GM03348 (cell line): ENCODE measurements at regions not wholly inside any gene's neighbourhood (a gene's known extent, or its start where the extent isn't known, plus 50 kb on each side); places are given as distances from the start of the nearest gene placed in this dataset.
"Not testable (repeated sequence)": the region's sequence is repeated elsewhere in the genome, so short reads cannot be mapped to it uniquely, and the experiment has no call there.

ENCODE experiments used
- DNase-seq: peaks from one replicate; pipeline ENCODE4 v3.0.0; 2012; ENCODE audit warnings: low spot score

DNA sequence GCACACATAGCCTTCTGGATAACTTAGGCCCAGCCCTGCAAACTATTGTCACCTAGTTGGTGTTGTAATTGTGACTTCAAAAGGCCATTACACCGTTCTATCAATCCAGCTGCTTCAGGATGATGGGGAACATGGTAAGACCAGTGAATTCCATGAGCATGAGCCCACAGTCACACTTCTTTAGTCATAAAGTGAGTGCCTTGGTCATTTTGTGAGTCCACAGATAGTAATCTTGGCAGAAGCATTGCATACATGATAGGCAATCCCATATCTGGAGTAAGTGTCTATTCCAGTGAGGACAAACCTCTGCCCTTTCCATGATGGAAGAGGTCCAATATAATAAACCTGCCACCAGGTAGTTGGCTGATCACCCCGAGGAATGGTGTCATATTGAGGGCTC is 94.5 kb upstream of the RAI14 start:
- not testable (repeated sequence) for DNase-seq

DNA sequence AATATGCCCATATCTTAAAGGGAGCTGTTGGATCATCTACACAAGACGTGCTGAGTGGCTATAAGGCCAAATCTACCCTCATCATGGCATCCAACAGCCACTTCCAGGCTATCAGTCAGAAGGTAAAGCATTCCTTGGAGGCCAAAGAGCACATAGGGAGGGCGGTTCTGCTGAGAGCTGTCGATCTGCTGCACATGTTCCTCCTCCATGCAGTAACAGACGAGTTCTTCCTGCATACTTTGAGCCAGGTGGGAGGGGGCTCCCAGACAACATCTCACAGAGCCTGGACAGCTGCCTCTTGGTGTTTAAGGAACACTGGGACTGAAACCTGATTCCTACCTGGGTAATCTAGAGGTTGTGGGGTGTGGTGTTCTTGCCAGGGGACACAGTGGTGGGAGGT is 93.3 kb upstream of the RAI14 start:
- no peak for DNase-seq

DNA sequence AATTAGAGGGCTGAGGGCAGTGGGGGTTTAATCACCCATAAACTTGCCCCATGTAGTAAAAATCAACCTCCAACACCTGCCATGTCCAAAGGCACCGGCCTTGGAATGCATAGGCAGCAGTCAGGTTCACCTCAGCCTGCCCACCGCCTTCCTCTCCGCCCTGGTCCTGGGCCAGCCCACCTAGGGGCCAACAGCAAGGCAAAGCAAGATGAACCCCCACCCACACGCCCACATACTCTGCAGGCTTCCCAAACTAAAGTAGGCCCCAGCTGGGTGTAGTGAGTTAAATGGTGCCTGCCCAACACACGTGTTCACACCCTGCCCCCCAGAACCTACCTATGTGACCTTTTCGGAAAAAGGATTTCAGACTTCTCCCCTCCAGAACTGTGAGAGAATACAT is 92.9 kb upstream of the RAI14 start:
- DNase-seq: no peak

DNA sequence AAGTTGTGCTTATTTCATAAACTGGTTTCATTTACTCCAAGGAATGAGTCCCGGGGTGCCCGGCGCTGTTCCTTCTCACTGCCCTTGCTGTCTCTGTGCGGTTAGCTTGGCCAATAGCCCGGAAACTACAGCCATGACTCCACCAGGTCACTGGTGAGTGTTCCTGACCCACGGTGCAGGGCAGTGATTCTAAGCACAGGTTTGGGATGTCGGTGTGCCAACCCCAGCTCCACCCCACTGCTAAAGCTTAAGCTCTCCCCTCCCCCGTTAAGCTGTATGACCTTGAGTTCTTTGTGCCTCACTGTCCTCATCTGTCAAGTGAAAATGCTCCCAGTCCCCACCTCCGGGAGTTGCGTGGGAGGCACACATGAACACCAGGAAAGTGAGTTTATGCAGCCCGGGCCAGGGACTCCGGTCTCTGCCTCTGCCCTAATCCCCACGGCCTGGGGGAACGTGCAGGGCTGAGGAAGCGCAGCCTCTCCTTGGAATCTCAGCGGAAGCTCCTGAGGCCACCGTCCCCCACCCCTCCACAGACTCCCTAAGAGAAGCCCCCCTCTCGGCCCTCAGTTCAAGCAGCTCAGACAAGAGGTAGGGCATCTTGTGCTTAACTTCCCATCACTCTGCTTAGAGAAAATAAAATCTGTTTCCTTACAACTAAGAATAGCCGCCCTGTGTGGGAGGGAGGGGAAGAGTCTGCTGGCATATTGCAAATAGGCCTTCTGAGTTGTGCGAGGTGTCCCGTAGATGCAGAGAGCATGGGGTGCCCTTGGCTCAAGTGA is 92.0 kb upstream of the RAI14 start:
- DNase-seq: no peak

DNA sequence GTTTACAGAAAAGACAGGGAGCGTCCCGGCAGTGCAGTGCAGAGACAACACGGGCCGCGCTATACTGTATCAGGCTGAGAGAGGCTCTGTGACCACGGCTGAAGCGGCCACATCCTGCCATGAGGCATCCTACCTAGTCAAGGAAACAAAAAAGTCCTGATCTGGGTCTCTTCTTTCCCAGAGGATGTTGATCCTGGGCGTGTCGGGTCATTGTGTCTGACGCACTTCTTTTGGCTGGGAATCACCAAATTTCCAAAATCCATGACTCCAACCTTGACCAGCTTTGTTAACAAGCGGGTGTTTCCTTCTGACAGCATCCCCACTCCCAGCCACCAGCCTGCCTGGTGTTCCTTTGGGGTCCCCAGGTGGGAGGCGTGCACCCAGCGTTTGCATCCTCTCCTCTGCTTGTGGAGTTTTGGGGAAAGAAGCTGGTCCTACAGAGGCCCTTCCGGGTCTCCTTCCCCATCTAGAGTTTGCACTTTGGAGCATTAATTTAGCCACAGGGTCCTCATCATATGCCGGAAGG is 91.4 kb upstream of the RAI14 start:
- no peak for DNase-seq

DNA sequence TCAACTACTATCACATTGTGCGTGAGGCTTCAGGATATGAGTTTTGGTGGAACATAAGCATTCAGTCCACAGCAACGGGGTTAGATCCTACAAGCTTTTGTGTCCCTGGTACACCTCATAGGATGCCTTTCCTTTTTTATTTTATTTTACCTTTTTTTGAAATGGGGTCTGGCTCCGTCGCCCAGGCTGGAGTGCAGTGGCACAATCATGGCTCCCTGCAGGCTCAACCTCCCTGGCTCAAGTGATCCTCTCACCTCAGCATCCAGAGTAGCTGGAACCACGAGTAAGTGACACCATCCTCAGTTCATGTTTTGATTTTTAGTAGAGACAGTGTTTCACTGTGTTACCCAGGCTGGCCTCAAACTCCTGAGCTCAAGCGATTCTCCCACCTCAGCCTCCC is 86.0 kb upstream of the RAI14 start:
- DNase-seq: no peak

DNA sequence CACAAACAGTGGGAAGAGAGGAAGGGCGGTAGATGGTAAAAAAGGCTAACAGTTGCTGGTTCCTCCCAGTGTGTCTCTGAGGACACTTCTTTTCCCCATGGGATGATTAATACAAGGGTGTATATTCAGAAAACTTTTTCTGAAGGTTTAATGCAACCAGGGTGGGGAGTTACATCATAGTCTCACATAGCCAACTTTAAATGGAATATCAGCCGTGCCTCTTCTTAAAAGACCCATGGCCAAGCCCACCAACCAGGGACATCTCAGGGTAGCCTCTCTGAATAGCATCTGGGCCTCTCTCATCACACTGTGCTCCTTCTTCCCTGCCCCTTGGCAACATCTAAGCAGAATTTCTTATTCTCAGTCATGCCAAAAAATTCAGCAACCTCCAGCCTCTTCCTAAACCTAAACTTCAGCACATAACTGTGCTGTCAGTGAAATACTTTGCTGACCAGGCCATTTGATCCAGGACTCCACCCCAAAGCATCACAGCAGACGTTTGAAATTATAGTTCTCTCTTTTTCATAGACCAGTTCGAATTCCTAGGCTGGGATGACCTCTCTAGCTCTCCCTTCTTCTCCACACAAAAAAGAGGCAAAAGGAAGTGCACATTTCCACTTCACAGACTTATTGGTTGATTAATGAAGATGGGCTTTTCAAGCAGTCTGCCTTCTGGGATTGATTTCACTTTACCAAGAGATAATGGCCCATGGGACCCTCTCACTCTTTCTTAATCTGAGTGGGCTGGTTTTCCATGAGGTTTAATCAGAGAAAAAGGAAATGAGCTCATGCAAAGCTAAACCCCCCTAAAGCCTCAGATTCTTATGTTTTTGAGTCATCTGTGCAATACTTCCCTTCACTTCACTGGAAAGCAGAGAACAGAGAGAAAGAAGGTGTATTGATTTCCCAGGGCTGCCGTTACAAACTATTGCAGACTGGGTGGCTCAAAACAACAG is 85.1 kb upstream of the RAI14 start:
- DNase-seq: peak; percentile 77

DNA sequence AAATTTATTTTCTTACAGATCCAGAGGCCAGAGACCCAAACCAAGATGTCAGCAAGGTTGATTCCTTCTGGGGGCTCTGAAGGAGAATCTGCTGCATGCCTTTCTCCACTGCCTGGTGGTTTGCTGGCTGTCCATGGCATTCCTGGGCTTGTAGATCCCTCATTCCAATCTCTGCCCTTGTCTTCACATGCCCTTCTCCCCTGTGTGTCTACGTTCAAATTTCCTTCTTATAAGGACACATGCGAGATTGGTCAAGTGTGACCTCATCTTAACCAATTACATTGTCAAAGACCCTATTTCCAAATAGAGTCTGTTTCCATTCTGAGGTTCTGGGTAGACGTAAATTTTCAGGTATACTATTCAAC is 84.5 kb upstream of the RAI14 start:
- DNase-seq: peak; percentile 60

DNA sequence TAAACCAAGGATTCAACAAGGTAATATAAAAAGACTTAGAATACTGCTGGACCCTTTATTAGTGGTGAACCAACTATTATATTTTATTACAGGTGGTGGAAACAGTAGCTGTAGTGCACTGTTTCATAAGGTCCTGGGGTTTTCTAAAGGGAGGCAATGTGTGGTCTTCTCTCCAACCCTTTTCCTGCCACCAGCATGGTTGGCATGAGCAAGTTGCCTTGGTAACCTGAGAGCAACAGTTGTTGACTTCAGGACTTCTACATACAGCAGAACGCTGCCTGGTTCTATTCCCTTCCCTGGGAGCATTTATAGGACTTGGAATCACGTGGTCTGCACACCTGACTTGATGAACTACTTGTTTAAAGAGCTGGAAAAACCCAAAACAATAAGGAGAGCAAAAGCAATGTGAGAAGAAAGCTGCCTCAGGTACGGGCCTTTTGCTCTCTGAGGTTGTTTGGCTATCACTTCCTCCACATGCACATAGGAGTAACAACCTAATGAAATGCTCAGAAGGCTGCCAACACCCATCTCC is 81.1 kb upstream of the RAI14 start:
- no peak for DNase-seq

DNA sequence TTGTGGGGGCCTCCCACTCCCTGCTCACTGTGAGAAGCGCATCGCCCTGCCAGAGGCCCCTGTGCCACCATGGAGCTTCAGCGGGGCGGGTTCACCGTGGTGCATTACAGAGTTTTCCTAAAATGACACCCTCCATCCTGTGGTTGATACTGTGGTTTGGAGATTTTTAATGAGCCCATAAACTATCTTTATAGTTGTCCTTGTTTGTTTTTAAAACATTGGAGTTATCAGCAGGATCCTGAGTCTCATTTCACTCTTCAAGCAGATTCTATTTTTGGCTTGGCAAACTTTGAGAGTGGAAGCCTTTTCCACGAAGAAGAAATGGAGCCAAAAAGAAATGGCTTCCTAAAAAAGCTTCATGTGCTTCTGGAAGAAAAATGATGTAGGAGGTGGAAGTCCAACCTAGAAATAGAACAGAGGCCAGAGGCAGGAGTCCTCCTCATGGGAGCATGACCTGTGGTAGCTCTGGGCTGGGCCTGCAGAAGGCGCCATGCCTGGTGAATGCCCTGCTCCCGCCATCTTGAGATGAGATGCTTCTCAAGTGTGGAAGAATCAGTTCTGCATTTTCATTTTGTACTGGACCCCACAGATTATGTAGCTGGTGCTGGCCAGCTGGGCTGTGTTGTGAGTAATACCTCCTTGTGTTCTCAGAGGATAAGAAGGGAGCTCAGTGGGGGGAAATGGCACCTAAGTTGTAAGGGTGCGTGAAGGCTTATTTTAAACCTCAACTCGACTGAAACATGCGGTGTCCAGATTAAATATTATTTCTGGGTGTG is 79.0 kb upstream of the RAI14 start:
- DNase-seq: no peak

DNA sequence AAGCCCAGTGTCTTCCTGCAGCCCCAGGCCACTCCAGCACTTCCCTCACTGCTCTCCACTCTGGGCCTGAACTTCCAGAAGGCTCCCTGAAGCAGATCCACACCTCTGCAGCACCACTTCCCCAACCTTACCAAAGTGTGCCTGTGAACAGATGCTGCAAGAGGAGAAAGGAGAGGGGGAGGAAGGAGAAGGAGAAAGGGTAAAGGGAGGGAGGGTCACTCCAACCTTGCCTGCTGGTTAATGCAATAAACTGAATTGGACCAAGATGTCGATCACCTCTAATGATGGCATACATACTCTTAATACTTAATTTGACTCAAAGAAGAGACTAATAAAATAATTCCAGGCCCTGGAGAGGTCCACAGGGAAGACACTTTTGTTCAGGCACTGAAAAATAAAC is 77.2 kb upstream of the RAI14 start:
- DNase-seq: no peak

DNA sequence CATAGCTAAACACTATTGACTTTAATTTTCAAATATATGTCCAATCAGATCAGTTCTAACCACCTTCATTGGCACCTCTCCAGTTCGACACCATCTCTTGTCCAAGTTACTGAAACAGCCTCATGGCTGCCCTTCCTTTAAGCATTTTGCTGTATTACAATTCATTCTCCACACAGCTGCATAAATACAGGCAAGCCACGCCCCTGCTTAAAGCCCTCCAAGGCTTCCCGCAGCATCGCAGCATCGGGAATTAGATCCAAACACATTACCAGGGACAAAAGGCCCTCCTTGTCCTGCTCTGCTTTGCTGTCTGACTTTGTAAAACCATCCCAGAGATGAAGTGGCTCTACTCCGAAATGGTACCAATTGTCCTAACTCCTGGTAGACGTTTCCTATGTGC is 75.1 kb upstream of the RAI14 start:
- DNase-seq: no peak

DNA sequence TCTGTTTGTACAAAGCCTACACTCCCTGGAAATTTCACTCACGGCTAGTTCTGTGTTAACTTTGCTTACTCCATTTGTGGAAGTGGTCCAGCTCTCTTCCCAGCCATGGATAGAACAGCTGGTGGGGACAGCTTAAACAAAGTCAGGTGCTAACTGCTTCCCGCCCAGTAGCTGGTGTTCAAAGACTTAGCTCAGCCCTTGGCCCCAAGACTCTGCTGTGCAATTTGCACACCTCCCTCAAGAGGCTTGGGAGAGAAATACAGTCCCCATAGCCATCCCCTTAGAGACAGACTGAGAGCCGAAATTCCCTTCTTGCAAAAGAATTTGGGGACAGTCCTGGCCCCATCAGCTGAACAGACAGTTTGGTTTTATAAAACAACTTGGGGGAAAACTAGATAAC is 73.8 kb upstream of the RAI14 start:
- no peak for DNase-seq

DNA sequence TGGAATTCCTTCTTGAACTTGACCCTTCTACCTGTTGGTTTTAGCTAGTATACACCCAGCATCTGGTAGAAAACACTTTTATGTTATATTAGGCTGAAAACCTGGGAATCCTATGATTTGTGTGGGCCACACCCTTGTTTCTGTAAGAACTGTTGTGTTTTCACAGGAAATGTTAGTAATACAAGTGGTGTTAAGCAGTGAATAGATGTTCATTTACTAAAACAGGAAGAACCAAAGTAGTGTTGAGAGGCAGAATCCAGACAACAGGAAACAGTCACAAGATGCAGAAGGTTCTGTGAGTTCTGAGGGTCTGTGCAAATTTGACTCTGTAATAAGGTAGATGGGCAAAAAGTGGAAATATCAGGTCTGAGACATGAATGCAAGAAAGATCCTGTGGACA is 73.0 kb upstream of the RAI14 start:
- no peak for DNase-seq

DNA sequence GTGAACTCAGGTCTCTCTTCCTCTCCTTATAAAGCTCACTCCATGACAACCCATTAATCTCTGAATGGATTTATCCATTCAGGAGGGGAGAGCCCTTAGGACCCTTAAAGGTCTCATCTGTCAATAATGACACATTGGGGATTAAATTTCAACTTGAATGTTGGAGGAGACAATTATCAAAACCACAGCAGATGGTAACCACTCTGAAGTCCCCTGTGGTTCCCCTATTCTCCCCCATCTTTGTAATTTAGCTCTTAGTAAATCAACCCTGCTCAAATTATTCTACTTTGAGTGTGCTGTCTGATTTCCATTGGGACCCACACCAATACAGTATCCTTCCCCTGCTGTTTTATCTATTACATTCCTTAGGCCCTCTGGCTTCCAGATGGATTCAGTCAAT is 72.0 kb upstream of the RAI14 start:
- DNase-seq: no peak

DNA sequence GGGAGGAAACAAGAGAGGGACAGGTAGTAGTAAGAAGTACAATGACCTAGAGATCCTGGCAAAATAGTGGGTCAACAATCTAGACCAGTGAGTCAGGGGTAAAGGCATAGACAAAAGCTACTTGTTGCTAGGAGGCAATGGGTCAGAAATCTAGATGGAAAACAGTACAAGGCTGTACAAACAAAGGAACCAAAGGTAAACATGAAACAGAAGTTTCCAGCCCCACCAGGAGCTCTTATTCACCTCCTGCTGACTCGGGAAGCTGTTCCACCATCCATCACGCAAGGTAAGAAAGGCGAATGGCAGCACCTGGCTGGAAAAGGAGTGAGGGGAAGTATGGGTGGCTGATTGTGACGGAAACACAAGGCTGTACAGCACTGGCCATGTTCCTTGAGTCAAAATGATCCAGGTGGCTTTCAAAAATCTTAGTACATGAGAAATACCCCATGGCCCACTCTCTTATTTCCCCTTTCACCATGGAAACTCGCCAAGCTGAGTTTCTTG is 70.5 kb upstream of the RAI14 start:
- DNase-seq: no peak

DNA sequence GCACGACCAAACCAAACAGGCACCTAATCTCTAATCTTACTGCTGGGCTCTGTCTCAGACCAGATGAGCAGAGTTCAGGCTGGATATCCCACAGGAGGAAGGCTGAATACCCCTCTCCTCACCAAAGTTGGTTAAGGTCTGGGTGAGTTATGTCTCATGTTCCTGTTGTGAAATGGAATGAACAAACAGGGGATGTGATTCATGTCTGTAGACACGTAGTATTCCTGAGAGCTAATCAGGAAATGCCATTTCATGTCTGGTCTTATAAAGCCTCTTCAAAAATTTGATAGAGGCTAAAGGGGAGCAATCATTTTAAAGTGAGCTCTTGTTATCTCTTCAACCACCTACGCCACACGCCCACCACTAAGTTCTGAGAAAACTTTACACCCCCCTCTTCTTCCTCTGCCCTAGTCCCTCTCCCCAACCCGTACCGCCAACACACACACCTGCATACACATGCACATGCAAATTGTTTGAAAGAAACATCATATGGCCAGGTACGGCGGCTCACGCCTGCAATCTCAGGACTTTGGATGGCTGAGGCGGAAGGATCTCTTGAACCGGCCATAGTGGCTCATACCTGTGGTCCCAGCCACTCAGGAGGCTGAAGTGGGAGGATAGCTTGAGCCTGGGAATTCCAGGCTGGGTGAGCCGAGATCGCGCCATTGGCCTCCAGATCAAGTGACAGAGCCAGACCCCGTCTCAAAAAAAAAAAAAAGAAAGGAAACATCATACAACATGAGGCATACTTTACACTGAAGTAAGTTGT is 69.8 kb upstream of the RAI14 start:
- peak; percentile 81 for DNase-seq

DNA sequence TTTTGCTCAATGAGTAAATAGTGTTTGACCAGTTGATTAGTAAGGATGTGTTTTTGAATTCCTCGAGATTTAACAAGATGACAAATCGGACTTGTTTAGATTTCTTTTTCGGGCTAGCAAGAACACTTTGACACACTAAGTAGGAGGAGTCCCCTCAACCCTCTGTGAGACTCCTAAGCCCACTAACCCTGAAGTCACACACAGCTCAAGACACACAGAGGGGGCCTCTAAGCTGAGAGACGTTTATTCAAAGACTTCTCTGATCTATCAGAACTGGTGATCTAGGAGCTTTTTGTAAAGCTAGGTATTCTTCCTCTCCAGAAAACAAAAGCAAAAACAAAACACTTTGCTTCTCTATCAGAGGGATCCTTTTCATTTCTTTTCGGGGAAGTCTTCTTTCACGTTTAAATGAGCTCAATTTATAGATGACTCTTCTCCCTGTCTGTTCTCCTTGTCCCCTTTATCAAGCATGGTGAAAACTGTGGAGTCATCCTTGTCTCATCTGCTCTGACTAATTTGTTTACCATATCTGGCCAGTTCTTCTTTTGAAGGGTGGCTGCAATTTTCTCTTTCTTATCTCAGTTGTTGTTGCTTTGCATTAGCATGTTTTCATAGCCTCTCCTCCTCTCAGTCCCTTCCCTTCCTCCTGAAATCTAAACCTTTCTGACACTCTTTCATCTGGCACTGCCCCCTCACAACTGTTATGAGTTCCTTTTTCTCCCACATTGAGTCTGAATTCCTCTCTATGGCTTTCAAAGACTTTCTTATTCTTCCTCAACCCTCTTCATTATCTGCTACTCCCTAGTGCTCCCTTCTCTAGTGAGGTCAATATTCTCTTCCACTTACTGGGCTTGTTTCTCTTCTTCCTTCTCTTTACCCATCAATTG is 68.5 kb upstream of the RAI14 start:
- DNase-seq: peak; percentile 52

DNA sequence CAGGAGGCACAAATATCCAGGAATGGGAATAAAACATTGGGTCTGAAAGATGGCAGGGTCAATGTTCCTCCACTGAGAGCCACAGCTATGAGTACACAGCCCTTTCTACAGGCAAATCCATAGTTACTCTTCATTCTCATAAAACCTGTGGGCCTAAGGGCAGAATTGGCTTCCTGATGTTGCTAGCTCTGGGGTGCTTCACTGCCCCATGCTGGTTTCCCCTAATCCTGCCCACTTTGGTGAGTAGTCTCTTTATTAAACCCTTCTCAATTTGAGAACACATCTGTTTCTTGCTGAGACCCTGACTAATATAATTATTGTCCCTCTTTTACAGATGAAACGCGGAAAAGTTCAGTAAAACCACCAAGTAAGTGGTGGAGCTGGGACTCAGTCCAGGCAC is 66.3 kb upstream of the RAI14 start:
- DNase-seq: no peak

DNA sequence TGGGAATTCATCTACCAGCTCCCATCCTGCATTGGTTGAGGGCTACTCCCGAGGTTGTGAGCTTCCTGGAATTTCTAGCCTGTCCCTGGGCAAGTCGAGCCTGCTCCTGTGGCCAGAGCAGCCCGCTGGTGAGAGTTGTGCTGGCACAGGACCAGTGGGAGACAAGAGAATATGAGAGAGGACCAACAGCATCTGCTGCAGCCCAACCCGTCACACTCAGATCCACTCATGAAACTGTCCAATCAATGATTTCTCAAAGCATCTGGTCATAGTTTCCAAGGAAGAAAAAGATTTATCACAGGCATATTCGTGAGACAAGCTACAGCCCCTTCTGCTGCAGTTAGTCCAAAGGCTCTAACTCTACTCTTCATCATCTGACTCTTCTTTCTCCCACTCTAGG is 64.4 kb upstream of the RAI14 start:
- DNase-seq: no peak
